ENCODE measurements at regions not wholly inside any gene's neighbourhood (a gene's known extent, or its start where the extent isn't known, plus 50 kb on each side); places are given as distances from the start of the nearest gene placed in this dataset.

DNA sequence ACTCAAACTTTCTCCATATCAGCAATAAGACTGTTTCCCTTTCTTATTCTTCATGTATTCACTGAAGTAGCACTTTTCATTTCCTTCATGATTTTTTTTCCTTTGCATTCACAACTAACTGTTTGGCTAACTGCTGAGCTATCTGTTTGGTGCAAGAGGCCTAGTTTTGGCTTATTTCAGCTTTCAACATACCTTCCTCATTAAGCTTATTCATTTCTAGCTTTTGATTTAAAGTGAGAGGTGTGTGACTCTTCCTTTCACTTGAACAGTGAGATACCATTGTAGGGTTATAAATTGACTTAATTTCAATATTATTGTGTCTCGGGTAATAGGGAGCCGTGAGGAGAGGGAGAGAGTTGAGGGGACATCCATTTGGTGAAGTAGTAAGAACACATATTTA, 262.0 kb upstream of the PREP start:
- DNase-seq, result no peak
- Histone ChIP-seq H3K27ac (no peak overlapping the region), H3K9me3 (no peaks in the 10 kb centered on the region), H3K36me3 (ENCODE audit: low read depth, missing control alignments) (no peaks in the 10 kb centered on the region), H3K4me3 (no peak overlapping the region), H3K4me1 (no peaks in the 10 kb centered on the region), H3K27me3 (no peaks in the 10 kb centered on the region)
- intact Hi-C loops (cut with DNase I; ENCODE audit: low total_unique reads), result no loop called here
- TF ChIP-seq, protein P1, sequence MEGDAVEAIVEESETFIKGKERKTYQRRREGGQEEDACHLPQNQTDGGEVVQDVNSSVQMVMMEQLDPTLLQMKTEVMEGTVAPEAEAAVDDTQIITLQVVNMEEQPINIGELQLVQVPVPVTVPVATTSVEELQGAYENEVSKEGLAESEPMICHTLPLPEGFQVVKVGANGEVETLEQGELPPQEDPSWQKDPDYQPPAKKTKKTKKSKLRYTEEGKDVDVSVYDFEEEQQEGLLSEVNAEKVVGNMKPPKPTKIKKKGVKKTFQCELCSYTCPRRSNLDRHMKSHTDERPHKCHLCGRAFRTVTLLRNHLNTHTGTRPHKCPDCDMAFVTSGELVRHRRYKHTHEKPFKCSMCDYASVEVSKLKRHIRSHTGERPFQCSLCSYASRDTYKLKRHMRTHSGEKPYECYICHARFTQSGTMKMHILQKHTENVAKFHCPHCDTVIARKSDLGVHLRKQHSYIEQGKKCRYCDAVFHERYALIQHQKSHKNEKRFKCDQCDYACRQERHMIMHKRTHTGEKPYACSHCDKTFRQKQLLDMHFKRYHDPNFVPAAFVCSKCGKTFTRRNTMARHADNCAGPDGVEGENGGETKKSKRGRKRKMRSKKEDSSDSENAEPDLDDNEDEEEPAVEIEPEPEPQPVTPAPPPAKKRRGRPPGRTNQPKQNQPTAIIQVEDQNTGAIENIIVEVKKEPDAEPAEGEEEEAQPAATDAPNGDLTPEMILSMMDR (IDR thresholded peaks at IDR 0.05), result no peak
- TF ChIP-seq POLR2A (IDR thresholded peaks at IDR 0.05), result no peak
- 62 to 88% methylated on average over 2 of the region's 2 CpGs for WGBS, 2 donors

- TF ChIP-seq POLR2A (IDR thresholded peaks at IDR 0.05), result no peak
- TF ChIP-seq, protein P1 (IDR thresholded peaks at IDR 0.05), result no peak
- 70 to 83% methylated on average over 2 of the region's 2 CpGs for WGBS, 2 donors
- Histone ChIP-seq H3K27me3 (no peaks in the 10 kb centered on the region), H3K9me3 (no peaks in the 10 kb centered on the region), H3K36me3 (ENCODE audit: low read depth, missing control alignments) (no peaks in the 10 kb centered on the region), H3K27ac (no peak overlapping the region), H3K4me3 (no peak overlapping the region), H3K4me1 (no peaks in the 10 kb centered on the region)
- DNase-seq, result no peak
- intact Hi-C loops (cut with DNase I; ENCODE audit: low total_unique reads), result no loop called here
Observed at GRCh38 chr6:105651969-105652368, 249.1 kb upstream of the PREP start.

DNA sequence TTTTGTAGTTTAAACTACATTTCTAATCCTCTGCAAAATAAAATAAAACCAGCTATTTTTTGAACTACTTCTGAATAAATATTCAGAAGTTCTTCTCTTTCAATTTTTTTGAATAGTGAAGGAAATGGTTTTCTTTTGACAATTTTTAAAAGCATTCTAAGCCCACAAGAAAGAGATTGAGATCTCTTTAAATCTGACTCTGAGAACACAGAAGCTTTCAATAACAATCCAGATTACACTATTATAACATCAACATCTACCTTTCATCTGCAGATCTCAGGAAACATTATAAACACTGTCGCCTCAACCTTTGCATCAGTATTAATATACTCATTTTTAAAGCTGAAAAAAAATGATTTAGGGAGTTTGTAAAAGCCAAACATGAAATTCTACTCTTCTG, 247.5 kb upstream of the PREP start:
- Histone ChIP-seq H3K27me3 (no peaks in the 10 kb centered on the region), H3K4me1 (no peaks in the 10 kb centered on the region), H3K36me3 (ENCODE audit: low read depth, missing control alignments) (no peaks in the 10 kb centered on the region), H3K9me3 (no peaks in the 10 kb centered on the region), H3K27ac (no peak overlapping the region), H3K4me3 (no peak overlapping the region)
- no peak for DNase-seq
- 97% methylated on average over 1 of the region's 1 CpG for WGBS, 2 donors
- TF ChIP-seq POLR2A (IDR thresholded peaks at IDR 0.05), result no peak
- TF ChIP-seq, protein P1 (IDR thresholded peaks at IDR 0.05), result no peak
- intact Hi-C loops (cut with DNase I; ENCODE audit: low total_unique reads), result no loop called here

DNA sequence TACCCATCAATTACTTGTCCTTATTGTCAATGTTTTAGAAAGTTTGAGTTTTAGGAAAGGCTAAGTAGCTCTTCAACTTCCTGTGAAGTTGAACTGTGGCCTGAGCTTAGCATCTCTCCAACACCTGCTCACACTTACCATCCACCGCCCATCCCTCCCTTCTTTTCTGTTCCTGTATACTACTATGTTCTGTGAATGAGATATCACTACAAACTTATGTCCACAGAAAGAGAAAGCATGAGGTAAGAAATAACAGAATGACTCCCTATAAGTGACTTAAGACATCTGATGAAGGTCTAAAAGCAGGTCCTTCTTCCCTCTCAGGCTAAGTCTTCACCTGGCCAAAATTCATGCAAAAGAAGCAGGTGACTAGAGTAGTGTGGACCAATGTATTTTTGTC, 246.3 kb upstream of the PREP start:
- TF ChIP-seq, protein P1 (IDR thresholded peaks at IDR 0.05), result no peak
- no peak for TF ChIP-seq POLR2A (IDR thresholded peaks at IDR 0.05)
- no peaks in the 10 kb centered on the region for H3K36me3 ChIP-seq (ENCODE audit: low read depth, missing control alignments)
- intact Hi-C loops (cut with DNase I; ENCODE audit: low total_unique reads), result no loop called here
- H3K9me3 ChIP-seq, result no peaks in the 10 kb centered on the region
- 94 to 100% methylated on average over 1 of the region's 1 CpG for WGBS, 2 donors
- DNase-seq, result no peak
- H3K4me3 ChIP-seq, result no peak overlapping the region
- no peaks in the 10 kb centered on the region for H3K27me3 ChIP-seq
- H3K27ac ChIP-seq, result no peak overlapping the region
- no peaks in the 10 kb centered on the region for H3K4me1 ChIP-seq

GRCh38 chr6:105648276-105648675, 245.4 kb upstream of the PREP start:
- intact Hi-C loops (cut with DNase I; ENCODE audit: low total_unique reads), result no loop called here
- WGBS, 2 donors, result 65 to 70% methylated on average over 4 of the region's 4 CpGs

More at GRCh38 chr6:105648276-105648675, 245.4 kb upstream of the PREP start:
- Histone ChIP-seq H3K4me1 (no peaks in the 10 kb centered on the region), H3K9me3 (no peaks in the 10 kb centered on the region), H3K27me3 (no peaks in the 10 kb centered on the region), H3K36me3 (ENCODE audit: low read depth, missing control alignments) (no peaks in the 10 kb centered on the region), H3K27ac (no peak overlapping the region), H3K4me3 (no peak overlapping the region)
- no peak for TF ChIP-seq POLR2A (IDR thresholded peaks at IDR 0.05)
- TF ChIP-seq, protein P1 (IDR thresholded peaks at IDR 0.05), result no peak
- DNase-seq, result no peak

Data from testis (tissue), 2 donors.